MG63 (cell line): ENCODE measurements at regions not wholly inside any gene's neighbourhood (a gene's known extent, or its start where the extent isn't known, plus 50 kb on each side); places are given as distances from the start of the nearest gene placed in this dataset.

Experiments
- DNase-seq: peaks from one replicate; pipeline ENCODE4 v3.0.0-alpha.2; 2020
- H3K27me3 ChIP-seq: fragments of 250-450 bp; sonication (Bioruptor Pico); 2 replicates; pipeline ENCODE4 v1.5.1; 2020; ENCODE audit warnings: mild to moderate bottlenecking, moderate library complexity
- H3K36me3 ChIP-seq: fragments of 250-450 bp; sonication (Bioruptor Pico); 2 replicates; pipeline ENCODE4 v1.5.1; 2020; ENCODE audit warnings: mild to moderate bottlenecking, moderate library complexity
- H3K4me3 ChIP-seq: fragments of 250-450 bp; sonication (Bioruptor Pico); 2 replicates; pipeline ENCODE4 v1.5.1; 2020; ENCODE audit warnings: mild to moderate bottlenecking, moderate library complexity
- H3K9me3 ChIP-seq: fragments of 250-450 bp; sonication (Bioruptor Pico); 2 replicates; pipeline ENCODE4 v1.5.1; 2020; ENCODE audit warnings: mild to moderate bottlenecking, moderate library complexity

DNA sequence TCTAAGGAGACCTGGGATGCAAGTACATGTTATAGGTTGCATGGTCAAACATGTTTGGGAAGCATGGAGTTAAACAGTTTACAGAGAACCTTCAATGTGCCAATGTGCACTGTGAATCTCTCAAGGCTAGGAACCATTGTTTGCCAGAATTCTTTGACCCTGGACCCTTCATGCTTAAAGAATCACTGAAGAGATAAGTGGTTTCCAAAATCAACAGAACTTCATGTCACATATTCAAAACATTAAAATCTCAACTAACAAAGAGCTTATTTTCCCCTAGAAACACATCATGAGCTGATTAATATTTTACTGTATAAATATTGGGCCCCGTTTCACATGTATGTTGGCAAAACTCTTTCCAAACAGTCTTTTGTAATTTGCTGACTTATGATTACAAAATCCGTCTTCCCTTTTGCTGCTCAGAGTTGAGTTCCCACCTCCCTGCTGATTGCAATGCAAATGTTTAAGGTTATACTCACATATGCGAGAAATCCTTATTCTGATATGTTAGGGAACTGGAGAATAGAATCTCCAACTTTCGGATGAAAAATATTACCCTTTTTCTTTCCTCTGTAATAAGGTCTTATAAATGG is 380.2 kb downstream of the DIPK2A start:
- Histone ChIP-seq H3K4me3 (no peak overlapping the region), H3K27me3 (no peaks in the 10 kb centered on the region; the same call in 1 of the 2 replicates), H3K9me3 (no peaks in the 10 kb centered on the region), H3K36me3 (no peaks in the 10 kb centered on the region)
- no peak for DNase-seq

DNA sequence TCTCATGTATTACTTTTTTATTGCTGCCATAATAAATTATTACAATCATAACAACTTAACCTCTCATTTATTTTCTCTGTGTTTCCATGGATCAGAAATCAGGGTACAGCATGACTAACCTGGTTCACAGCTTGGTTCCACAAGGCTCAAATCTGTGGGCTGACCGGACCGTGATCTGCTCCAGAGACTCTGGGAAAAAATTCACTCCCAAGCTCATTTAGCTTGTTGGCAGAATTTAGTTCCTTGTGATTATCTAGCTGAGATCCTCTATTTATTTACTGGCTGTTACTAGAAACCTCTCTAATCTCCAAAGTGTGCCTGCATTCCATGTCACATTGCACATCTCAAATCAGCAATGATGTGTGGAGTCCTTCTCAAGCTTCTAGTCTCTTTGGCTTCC is 386.6 kb downstream of the DIPK2A start:
- no peaks in the 10 kb centered on the region for H3K27me3 ChIP-seq
- H3K9me3 ChIP-seq = no peaks in the 10 kb centered on the region
- DNase-seq = no peak
- H3K36me3 ChIP-seq = no peaks in the 10 kb centered on the region
- H3K4me3 ChIP-seq = no peak overlapping the region

DNA sequence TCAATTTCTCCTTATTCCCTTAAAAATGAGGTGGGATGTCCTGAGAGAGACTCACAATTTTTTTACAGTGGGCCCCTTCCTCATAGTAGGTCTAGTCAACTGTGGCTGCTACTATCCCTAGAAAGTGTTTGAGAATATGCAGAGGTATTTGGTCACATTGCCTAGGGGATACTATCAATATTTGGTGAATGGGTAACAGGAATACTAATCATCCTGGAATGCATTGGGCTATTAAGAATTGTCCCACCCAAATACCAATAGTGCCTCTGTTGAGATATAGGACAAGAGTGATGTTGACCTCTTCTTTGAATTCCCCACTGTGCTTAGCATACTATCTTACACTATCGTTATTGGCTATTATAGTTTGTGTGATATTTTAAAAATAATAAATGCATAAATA is 389.4 kb downstream of the DIPK2A start:
- Histone ChIP-seq H3K36me3 (no peaks in the 10 kb centered on the region), H3K9me3 (no peaks in the 10 kb centered on the region), H3K27me3 (no peaks in the 10 kb centered on the region), H3K4me3 (no peak overlapping the region)
- DNase-seq = no peak

DNA sequence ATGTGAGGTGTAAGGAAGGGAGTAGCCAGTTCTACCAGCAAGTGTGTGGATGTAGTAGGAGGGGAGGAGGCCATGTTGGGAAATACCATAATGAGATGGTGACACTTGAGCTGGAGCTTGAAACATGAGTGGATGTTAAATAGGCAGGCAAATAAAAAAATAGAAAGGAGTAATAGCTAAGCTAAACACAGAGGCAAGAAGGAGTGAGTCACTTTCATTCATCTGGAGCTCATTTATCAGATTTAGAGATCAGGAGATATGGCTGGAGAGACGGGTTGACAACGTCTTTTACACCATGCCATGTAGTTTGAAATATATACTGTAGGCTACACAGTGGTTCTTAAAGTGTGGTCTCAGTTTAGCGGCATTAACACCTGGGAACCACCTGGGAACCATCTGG is 390.5 kb downstream of the DIPK2A start:
- Histone ChIP-seq H3K27me3 (no peaks in the 10 kb centered on the region), H3K9me3 (no peaks in the 10 kb centered on the region), H3K4me3 (no peak overlapping the region), H3K36me3 (no peaks in the 10 kb centered on the region)
- DNase-seq = no peak

DNA sequence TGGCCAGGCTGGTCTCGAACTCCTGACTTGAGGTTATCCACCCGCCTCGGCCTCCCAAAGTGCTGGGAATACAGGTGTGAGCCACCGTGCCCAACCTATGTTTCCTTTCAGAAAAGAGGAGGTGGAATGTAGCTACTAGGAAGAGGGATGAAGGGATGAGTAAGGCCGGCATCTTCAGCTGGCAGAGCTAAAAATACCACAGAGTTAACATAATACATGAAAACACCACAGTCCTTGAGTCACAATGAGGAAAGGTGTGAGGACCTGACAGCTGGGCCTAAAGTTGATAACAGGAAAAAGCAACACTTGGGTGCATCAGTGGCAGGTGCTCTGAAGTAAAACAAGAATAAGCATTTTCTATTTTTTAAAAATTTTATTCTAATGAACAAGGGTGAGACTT is 392.2 kb downstream of the DIPK2A start:
- no peaks in the 10 kb centered on the region for H3K36me3 ChIP-seq
- no peaks in the 10 kb centered on the region for H3K27me3 ChIP-seq
- H3K9me3 ChIP-seq = no peaks in the 10 kb centered on the region; the same call in 1 of the 2 replicates
- no peak overlapping the region for H3K4me3 ChIP-seq
- no peak for DNase-seq

DNA sequence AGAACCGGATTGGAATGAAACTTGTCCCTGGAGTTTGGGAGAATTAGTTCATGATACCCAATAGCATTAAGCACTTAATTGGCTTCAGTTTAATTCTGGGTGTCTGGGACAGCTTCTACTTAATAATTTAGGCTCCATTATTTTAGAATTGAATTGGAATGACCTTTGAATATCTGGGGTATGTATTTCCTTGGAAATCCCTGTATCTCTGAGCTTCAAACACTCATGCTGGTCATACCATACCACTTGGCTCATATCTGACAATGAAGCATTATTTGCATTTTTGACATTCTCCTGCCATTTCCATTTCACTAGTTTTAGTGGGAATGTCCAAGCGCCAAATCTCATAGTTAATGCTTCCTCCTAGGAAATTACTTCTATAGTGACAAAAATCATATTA is 393.1 kb downstream of the DIPK2A start:
- no peak for DNase-seq
- Histone ChIP-seq H3K4me3 (no peak overlapping the region), H3K27me3 (no peaks in the 10 kb centered on the region), H3K9me3 (no peaks in the 10 kb centered on the region; the same call in none of the 2 replicates), H3K36me3 (no peaks in the 10 kb centered on the region)

DNA sequence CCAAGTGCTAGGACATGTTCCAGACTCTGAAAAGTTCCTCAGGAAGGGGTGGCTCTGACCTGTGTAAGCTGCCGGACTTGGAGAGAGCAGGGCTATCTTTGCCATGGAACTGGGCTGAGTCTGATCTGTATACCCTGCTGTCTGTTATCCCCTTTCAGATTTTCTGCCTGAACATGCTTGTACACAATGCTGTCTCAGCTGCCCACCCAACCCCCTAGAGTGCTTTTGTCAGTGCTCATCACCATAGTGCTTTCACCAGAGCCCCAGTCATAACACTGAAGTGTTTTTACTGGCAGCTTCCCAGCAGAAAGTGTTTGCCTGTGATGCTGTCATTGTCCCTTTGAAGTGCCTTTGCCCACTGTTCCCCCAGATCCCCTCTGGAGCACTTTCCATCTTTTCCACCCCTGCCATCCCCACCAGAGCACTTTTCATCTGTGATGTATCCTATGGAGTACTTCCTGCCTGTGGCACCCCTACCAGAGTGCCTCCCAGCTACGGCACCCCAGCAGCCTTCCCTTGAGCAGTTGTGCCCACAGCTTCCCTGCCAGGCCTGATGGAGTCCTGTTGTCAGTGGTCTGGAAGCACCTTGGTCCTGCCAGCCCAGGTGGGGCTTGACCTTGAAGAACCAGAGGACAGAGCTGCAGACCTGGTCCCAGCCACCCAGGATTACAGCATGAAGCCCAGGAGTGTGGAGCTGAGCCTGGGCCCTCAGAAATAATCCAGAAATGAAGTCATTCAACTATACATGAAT is 397.7 kb downstream of the DIPK2A start:
- Histone ChIP-seq H3K36me3 (no peaks in the 10 kb centered on the region), H3K27me3 (no peaks in the 10 kb centered on the region), H3K4me3 (no peak overlapping the region), H3K9me3 (peaks cover 8% of the 10 kb centered on the region)
- no peak for DNase-seq

DNA sequence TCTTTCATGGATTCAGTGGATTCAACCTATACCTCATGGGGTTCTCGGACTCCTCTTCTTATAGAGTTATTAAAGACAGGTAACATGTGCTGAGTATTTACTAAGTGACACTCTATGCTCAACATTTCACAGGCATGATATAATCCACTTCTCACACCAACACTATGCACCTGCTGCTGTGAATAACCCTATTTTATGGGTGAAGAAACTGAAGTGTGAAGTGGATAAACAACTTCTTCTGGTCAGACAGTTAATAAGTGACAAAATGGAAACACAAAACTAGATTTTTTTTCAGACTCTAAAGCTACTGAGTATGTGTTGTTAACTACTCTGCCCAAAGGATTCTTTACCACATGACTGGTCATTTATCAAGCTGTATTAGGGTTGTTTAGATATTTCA is 403.5 kb downstream of the DIPK2A start:
- Histone ChIP-seq H3K9me3 (peaks cover 8% of the 10 kb centered on the region; the same call in 1 of the 2 replicates), H3K36me3 (no peaks in the 10 kb centered on the region), H3K27me3 (no peaks in the 10 kb centered on the region), H3K4me3 (no peak overlapping the region)
- DNase-seq = no peak

DNA sequence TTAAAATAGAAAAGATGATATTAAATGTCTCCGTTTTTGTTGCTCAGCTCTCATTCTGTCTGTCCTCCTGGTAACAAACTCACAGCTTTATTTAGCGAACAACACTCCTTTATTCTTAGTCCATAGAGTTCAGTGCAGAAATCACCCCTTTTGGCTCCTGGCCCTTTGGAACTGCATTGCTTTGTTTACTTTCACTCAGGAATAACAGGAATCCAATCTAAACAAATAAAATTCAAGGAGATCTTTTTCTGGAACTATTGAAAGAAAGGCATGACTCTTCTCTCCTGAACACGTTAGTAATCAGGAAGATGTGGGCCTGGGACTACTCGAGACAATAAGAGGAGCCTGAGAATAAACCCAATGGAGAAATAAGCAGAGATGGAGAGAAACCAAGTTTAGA is 409.2 kb downstream of the DIPK2A start:
- no peak overlapping the region for H3K4me3 ChIP-seq
- H3K9me3 ChIP-seq = no peaks in the 10 kb centered on the region; the same call in 1 of the 2 replicates
- DNase-seq = no peak
- H3K27me3 ChIP-seq = no peaks in the 10 kb centered on the region
- no peaks in the 10 kb centered on the region for H3K36me3 ChIP-seq

DNA sequence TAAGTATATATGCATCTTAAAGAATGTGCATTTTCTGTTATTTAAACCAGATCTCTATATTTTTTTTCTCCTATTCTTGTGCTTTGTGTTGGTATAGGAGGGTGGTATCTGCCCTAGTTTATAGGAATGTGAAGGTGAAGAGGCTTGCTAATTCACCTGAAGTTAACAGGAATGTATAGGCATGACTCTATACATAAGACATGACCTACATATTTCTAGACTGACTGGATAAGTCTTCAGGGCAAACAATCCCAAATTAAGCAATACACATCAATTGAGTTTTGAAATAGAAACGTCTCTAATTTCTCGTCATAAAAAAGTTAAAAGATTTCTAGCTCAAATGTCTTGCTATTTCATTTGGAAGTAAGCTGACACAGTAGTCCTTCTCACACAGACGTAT is 410.0 kb downstream of the DIPK2A start:
- no peaks in the 10 kb centered on the region for H3K27me3 ChIP-seq

DNA sequence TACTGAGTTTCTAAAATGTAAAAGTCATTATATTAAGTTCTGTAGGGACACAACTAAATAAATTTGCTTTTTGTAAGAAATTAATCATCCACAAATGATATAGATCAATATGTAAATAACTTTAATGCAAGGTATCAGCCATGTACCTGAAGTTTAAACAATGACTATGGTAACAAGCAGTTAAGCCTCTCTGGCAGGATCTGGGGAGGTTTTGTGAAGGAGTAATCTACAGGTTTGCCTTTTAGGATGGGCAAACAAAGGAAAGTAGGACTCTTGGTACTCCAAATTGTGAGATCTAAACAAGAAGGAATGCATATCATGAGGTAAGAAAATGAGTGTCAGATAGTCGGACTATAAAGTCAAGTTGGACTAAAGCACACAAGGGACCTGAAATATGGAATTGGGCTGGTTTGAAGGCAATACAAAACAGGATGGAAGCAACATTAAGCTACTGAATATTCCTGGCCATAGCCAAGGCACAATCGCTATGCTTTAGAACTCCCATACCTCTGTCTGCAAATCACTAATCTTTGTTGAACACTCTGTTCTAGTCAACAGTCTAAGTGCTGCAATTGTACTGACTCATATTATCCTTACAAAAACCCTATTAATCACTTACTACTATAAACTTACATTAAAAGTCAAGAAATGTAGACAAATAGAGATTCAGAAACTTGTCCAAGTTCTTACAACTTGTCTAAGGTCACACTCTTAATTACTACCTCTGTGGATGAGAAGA is 412.8 kb downstream of the DIPK2A start:
- Histone ChIP-seq H3K9me3 (no peaks in the 10 kb centered on the region), H3K4me3 (no peak overlapping the region)
- DNase-seq = no peak

More for the DNA sequence above, 410.0 kb downstream of the DIPK2A start:
- H3K4me3 ChIP-seq = no peak overlapping the region
- no peaks in the 10 kb centered on the region for H3K36me3 ChIP-seq
- no peak for DNase-seq
- no peaks in the 10 kb centered on the region; the same call in 1 of the 2 replicates for H3K9me3 ChIP-seq

DNA sequence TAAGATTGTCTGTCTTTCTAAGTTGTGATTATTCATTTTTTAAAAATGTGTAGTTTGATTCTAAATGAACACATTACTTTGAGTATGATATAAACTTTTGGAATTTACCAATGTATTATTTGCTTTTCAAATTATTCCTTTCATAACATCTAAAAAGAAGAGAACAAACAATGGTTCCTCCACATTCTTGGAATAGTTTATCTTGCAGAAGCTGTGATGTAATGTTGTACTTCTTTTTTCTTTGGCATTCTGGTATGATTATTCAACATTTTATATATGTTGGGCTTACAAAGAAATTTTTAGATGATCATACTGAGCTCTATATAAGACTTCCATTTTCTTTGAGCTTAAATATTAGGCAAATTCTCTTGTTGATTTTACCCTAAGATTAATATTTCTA is 419.2 kb downstream of the DIPK2A start:
- Histone ChIP-seq H3K4me3 (no peak overlapping the region), H3K27me3 (peaks cover 2% of the 10 kb centered on the region; the same call in 1 of the 2 replicates), H3K36me3 (no peaks in the 10 kb centered on the region), H3K9me3 (no peaks in the 10 kb centered on the region)
- no peak for DNase-seq

More for the DNA sequence above, 412.8 kb downstream of the DIPK2A start:
- Histone ChIP-seq H3K27me3 (no peaks in the 10 kb centered on the region), H3K36me3 (no peaks in the 10 kb centered on the region)

DNA sequence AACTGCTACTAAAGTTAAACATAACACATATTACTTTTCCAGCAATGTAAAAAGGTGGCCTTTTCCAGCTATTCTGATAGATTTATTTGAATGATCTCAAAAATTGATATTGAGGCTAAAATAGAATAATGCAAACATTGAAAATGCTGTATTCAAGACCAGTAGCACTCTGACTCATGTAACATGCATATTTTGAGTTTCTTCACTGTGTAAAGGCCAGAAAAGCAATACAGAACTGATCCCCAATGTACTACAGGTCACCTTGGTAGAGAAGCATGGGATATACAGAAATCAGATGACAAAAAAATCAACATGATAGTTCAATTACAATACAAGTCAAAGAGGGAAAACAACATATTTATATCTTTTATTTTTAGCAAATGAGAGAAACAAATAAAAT is 419.6 kb downstream of the DIPK2A start:
- H3K9me3 ChIP-seq = no peaks in the 10 kb centered on the region

DNA sequence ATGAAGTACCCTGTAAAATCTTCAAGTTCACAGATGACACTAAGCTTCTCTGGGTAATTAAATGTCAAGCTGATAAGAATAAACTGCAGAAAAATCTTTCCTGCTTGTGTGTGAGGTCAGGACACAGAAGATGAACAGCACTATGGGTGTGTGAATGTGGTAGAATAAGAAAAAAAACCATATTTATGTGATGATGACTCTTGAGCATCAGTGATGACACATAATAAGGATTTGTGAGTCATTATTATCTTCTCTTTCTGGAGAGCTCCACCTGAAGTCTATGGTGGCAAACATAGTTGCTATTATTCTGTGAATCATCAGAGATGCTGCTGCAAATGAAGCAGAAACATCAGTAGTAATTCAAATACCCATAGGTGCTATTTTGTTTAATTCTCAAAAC is 422.4 kb downstream of the DIPK2A start:
- Histone ChIP-seq H3K4me3 (no peak overlapping the region), H3K27me3 (peaks cover 2% of the 10 kb centered on the region; the same call in 1 of the 2 replicates), H3K36me3 (no peaks in the 10 kb centered on the region), H3K9me3 (no peaks in the 10 kb centered on the region; the same call in 1 of the 2 replicates)
- no peak for DNase-seq

More for the DNA sequence above, 419.6 kb downstream of the DIPK2A start:
- Histone ChIP-seq H3K27me3 (peaks cover 2% of the 10 kb centered on the region; the same call in 1 of the 2 replicates), H3K4me3 (no peak overlapping the region), H3K36me3 (no peaks in the 10 kb centered on the region)
- DNase-seq = no peak

DNA sequence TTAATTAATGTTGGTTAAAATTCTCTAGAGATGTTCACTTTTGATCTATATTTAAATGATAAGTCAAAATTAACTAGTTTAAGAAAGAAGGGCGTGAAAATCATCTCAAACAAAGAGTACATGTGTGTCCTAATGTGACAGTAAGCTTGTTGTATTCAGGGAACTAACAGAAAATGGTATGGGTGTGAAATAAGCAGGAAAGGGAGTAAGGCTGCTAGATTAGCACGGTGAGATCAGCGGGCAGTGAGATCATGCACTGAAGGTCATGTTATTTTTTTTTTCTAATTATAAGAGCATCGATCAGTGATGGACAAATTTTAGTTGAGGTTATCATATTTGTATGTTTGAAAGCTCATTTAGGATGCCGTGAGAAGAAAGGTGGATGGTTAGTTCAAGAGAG is 430.8 kb downstream of the DIPK2A start:
- DNase-seq = no peak

DNA sequence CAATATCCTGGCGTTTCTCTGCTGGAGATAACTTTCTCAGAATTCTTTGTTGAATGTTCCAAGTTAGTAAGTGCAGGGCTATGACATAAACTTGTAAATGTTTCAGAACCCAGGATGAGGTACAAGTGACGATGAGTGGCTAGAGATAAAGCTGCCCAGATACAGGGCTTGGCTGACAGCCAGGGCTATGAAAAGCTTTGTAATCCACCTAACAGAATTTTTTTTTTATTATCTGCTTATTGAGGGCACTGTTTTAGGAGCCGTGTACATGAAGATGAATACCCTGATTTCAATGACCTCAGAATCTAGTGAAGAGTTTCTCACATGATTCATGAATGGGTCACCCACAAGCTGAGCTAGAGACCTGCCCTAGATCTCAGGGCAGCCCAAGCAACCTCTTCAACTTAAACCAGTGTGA is 431.4 kb downstream of the DIPK2A start:
- Histone ChIP-seq H3K4me3 (no peak overlapping the region), H3K9me3 (peaks cover 9% of the 10 kb centered on the region; the same call in 1 of the 2 replicates), H3K27me3 (no peaks in the 10 kb centered on the region), H3K36me3 (no peaks in the 10 kb centered on the region)
- no peak for DNase-seq

More for the DNA sequence above, 430.8 kb downstream of the DIPK2A start:
- Histone ChIP-seq H3K36me3 (no peaks in the 10 kb centered on the region), H3K27me3 (no peaks in the 10 kb centered on the region), H3K9me3 (peaks cover 9% of the 10 kb centered on the region; the same call in 1 of the 2 replicates), H3K4me3 (no peak overlapping the region)

DNA sequence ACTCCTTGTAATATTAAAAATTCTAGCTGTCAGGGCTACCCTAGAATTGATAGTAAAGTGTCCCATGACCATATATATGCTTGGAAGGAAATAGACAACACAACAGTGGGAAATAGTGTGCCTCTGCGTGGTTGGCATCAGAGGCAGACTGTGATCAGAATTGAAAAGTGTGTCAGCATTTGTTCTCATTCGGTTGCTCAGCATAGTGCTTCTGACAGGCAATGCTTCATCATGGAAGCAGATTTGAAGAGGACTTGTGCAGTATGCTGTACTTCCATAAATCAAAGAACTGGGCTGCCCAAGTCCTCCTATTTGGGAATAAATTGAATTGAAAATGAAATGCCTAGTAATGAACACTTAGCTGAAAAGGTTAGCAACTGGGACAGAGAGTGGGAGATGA is 435.7 kb downstream of the DIPK2A start:
- Histone ChIP-seq H3K36me3 (no peaks in the 10 kb centered on the region), H3K4me3 (no peak overlapping the region), H3K27me3 (0 out of 2 replicates have a peak, but pooled peaks cover 3% of the 10 kb centered on the region), H3K9me3 (no peaks in the 10 kb centered on the region)
- no peak for DNase-seq
